GM21737 (cell line): ENCODE measurements at regions not wholly inside any gene's neighbourhood (a gene's known extent, or its start where the extent isn't known, plus 50 kb on each side); places are given as distances from the start of the nearest gene placed in this dataset.
"Not testable (repeated sequence)": the region's sequence is repeated elsewhere in the genome, so short reads cannot be mapped to it uniquely, and the experiment has no call there.

Experiments
- ATAC-seq: cut with Tn5 transposase; IDR thresholded peaks from one replicate; pipeline ENCODE4 v1.9.1; 2021; ENCODE audit warnings: mild to moderate bottlenecking, moderate library complexity; ENCODE audit not compliant: unreplicated experiment

DNA sequence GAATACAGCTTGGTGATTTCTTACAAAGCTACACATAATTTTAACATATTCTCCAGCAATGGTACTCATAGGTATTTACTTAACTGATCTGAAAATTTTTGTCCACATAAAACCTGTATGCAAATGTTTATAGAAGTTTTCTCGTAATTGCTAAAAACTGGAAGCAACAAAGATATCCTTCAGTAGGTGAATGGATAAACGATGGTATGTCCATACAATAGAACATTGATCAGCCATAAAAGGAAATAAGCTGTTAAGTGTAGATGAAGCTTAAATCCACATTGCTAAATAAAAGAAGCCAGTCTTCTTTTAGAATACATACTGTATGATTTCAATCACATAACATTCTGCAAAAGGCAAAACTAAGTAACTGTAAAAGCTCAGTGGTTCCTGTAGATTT lies 224.8 kb upstream of the DPYD start:
- ATAC-seq: no peak

DNA sequence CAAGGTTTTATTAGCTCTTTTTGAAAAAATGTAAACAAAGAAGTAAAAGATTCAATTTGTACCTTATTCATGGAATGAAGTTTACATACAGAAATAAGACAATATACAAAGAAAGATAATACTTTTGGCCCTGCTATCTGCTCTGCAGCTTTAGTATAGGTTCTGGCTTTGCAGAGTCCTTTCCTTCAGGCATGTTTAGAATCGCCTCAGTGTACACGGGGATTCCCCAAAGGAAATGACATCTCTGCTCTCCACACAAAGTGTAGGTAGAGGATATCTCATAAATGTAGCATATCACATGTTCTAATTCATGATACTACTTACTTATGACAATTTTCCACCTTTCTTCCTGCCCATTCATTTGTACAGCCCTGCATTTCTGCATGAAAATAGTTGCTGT lies 222.6 kb upstream of the DPYD start:
- ATAC-seq: no peak

DNA sequence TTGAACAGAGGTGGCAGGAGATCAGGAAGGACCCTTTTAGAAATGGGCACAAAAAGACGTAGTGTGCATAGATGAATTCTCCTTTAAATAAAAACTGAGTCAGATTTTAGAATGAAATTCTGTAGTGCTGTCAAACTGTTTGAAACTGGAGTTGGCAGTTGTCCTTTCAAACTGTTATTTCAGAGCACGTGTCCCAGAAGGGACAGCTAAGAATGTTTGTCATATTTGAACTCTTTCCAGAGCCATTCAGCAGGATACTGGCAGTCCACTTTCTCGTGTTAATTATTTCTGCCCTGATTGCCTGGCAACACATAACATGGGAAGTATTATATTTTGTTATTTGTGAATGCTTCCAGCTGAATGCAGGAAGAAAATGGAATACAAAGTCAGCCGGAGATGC lies 212.3 kb upstream of the DPYD start:
- ATAC-seq: no peak

DNA sequence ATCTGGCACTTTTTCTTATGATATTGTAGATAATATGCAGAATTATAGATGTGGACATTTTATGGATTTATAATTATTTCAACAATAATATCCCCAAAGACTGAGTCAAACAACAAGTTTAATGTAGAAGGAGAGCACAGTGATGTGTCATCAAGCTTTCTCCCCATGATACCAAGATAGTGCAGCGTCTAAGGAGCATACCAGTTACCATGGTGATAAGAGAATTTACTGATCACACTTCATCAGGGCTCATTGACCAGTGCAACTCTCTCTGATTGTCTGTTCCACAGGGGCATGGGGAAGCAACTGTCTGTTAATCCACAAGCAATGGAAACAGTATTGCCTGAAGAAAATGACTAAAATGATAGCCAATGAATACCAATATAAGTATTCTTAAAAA lies 209.6 kb upstream of the DPYD start:
- ATAC-seq: no peak

DNA sequence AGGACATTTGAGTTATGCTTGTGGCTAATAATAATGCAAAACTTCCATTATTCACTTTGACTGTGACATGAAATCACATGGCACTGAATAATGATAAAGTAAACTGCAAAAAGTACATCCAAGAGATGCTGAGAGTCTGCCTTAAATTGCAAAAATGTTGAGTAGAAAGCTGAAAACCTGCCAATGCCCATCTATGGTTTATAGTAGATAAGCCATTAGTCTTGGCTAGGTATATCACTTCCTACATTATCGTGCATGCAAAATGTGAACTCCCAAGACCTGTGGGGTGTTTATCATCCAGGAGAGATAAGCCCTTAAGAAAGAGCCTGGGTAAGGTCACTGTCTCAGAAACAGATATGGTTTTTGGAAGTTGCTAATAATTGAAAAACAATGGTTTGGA lies 208.7 kb upstream of the DPYD start:
- ATAC-seq: no peak

DNA sequence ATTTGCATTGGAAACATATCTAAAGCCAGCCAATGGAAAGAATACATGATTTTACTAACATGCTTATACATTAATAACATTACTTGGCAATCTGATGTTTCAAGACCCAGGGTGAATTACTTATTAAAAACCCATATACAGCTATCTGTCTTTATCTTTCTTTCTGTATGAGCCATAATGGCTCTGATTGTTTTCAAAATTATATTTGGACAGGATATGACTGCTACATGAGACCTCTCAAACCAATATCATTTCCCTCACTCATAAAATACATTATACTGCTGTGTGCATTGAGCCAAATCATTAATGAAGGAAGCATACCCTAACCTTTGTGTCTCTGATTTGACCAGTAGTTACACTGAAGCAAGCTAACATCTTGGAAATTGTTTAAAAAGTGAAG lies 205.9 kb upstream of the DPYD start:
- ATAC-seq: no peak

DNA sequence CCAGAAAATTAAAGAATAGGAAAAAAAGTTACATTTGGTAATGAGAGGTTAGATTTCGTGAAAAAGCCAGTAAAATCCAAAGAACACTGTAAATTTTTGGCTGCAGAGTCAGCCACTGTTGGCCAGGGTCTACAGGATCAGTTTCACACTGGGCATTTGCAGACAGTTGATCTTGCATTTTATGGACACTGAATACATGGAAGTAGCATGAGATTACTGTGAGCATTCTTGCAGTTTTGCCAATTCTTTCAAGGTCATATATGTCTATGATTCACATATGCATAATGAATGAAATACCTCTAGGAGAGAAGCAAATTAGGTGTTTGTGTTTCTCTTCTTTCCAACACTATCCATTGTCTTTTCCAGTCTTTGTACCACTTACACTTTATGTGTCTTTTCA lies 200.8 kb upstream of the DPYD start:
- no peak for ATAC-seq

DNA sequence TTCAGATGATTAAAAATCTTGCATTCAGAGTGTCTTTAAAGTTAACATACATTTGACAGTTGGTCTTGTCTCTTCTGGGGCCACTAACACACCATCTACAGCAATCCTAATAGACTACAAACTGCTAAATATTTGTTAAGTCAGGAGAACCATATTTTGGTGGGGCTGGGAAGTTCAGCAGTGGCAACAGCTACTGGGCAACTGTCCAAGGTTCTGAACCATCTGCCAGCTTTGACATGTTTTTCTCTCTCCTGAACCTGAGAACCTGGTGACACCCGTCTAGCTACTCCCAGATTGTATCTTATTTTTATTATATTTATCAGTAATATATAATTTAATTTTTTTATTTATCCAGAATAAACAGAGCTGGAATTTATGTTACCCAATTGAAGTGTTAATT lies 199.0 kb upstream of the DPYD start:
- ATAC-seq: no peak

DNA sequence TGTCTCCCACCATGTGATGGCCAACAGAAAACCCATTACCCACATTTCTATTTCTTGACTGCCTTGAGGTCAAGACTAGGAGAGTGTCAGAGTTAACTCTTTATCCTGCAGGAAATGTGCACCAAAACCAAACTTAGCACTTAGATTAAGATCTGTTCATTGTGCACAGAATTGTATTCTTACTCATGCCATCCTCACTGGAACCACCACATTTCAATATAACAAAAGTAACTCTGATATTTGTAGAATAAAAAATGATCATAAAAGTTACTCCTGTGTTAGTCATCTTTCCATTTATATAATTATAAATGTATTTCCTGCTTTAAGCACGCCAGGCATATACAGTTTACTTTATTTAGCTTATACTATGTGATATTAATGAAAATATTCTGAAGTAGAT lies 193.0 kb upstream of the DPYD start:
- no peak for ATAC-seq

DNA sequence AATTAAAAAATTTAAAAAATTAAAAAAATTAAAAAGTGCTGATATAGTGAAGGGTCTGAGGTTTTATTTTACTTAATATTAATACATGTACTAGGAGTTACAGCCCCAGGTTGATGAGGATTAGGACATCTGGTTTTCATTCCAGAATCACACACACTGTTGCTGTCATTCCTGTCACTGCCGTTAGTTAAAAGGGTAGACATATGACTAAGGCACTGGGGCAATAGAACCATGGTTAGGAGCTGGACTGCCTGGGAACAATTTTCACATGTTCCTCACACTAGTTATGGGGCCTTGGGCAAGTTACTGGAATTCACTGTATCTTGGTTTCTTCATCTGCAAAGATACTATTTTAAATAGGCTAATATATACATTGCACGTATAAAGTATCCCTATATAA lies 191.8 kb upstream of the DPYD start:
- ATAC-seq: no peak

DNA sequence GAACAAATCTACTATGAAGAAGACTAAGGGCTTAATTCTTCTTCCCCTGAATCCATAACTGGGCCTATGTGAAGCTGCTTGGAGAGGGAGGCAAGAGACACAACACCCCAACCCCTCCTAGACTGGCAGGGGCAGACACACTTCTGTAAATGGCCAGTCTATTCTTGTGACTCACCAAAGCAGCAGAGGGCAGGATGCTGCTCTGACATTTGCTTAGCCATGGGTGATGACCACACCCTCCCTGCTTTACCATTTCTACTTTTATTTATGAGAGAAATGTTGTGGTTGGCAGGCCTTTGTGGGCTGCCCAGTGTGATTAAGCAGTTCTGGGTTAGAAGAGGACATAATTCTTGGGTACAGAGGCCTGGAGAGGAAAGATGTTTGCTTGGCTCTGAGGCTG lies 189.8 kb upstream of the DPYD start:
- no peak for ATAC-seq

DNA sequence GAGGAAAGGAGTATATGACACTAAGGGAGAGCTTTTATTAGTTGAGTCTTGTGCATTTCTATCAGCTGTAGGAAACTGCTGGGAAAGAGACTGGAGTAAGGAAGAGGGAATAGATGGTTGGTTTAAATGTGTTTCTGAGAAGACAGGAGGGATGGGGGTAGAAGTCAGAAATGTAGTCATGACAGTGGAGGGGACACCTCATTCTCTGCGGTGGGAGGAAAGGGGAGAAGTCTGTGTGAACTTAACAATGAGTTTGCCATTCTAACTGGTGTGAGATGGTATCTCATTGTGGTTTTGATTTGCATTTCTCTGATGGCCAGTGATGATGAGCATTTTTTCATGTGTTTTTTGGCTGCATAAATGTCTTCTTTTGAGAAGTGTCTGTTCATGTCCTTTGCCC lies 187.5 kb upstream of the DPYD start:
- not testable (repeated sequence) for ATAC-seq

DNA sequence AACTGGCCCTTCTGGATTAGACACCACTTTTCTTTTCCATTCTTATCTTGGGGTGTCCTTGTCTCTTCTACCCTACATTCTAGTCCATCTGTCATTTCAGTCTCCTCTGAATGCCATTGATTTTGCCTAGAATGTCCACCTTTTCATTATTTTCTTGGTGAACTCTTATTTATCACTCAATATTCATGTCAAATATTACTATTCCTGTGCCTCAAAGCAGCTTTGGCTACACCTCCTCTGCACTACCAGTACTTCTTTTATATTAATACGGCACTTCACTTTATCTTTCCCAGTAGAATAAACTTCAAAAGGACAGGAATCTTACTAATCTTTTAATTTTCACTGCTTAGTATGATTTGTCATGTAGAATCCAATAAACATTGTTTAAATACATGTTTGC lies 186.4 kb upstream of the DPYD start:
- no peak for ATAC-seq

DNA sequence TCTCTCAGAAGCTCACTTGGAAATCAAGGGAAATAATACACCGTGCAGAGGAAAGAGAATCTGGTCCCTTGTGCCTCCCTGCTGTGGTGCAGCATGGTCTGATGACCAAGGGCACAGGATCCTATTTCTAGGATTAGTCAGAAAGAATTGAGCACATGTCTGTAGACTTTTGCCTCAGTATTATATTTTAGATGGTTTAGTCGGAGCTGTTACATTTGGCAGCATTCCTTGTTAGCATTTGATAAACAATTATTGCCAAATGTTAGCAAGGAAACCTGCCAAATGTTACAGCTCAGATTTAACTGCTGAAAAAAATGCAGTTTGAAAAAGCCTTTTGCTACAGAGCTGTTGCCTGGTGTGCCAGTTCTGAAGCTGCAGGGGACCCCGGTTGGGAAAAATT lies 183.5 kb upstream of the DPYD start:
- no peak for ATAC-seq

DNA sequence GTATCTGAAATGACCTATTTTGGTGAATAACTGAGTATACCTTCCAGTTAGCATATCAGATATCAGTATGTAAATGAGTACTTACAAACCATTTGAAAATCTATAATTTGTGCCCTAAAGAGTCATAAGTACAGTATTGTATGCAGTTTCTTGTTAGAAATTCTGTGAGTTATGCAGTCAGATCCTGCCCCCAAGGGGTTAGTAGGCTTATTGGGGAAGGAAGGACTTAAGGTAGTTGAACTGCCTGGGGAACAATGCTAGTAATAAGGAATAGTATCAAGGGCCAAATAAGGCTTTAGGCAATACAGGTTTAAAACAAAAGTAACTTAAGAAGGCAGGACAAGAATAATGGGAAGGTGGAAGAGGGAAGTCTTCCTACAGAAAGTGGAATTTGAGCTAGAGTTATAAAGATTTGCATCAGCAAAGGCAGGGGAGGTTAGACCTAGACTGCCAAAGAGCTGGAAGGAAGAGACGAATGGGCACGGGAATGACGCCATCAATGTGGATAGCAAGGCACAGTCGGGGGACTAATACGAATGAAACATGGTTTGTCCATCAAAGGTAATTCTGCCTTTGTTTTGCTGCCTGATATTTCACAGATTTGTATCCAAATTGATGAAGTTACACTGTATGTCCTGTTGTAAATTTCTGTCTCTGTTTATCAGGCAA lies 182.9 kb upstream of the DPYD start:
- no peak for ATAC-seq

DNA sequence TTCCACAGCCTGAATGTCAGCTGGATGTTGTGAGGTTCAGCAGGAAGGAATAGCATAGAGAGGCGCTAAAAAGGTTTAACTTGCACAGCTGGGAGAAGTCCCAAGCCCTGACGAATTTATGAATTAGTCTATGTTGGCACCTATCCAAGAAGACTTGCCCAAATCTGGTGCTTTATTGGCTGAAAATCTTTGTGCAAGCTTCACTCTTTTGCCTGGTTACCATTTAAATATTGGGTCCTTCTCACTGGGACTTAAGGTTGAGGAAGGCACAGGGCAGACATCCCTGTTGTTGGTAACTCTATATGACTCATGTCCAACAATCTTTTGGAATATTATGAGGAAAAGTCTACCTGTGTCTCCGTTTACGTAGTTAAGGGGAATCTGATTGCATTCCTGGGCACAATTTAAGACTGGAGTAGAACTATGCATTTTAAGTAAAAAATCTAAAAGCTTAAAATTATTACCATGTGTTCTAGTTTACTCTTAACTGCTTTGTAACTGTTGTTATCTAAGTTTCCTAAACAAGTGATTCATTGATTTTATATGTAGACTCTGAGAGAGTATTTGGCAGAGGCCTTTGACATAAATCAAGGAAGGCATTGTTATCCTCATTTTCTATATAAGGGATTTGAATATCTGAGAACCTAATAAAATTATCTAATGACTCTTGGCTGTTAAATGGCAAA lies 181.7 kb upstream of the DPYD start:
- ATAC-seq: no peak

DNA sequence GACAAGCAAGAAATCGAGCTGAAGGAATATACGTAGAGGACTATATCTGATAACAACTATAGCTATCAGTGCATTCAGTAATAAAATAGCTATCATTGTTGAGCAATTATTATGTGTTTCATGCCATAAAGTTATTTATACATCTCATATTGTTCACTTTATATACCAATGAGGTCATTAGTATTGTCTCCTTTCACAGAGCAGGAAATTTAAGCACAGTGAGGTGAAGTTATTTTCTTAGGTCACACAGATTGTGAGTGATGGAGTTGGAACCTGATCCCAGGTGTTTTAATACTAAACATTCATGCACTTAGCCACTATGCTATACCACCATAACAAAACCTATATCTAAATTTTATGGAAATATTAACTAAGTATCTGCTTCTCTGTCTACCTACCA lies 180.5 kb upstream of the DPYD start:
- ATAC-seq: no peak

DNA sequence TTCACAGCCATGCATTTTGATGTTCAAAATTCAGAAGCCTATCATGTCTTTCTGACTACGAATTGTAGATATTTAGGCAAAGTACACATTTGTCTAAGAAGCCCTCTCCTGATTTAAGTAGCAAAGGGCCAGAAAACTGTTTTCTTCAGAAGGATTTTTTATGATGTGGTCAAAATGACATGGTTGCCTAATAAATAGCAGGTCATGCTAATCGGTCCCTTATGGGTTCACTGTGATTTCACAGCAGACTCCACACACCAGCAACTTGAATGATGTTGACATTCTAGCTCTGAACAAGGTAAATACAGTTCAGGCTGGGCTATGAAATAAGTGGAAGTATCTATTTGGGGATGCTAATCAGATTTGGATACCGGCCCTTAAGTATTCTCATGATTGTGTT lies 178.7 kb upstream of the DPYD start:
- no peak for ATAC-seq

DNA sequence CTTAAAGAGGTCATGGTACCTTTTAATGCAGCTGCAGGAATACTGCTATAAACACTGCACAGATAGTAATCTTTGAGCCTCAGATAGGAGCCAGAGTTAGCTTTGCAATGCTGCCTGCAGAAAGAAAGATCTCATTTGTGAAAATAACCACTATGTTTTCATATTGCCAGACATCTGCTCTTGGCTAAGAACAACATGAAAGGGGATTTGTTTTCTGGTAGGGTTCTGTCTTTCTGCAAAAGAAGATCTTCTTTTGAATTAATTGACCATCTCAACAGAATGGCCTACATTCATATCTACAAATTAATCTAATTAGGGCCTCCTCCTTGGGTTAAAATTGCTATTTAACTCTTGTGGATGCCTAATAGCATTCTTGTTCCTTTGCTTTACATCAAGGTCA lies 177.6 kb upstream of the DPYD start:
- no peak for ATAC-seq

DNA sequence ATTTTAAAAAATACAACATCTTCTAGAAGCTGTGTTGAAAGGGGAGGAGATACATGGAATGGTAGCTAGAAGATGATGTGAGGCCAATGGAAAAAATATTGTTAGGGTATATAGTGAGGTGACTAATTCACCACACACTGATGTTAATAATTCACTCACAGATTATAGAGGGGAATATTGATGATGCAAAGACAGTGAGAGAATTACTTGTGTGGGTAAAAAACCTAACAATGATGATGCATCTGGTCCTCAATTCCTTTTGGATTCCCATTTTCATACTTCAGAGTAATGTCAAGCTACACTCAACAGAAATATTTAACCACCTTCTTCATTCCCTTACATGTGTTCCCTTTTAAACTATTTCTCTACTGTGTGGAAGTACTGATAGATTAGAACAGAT lies 169.5 kb upstream of the DPYD start:
- ATAC-seq: no peak

DNA sequence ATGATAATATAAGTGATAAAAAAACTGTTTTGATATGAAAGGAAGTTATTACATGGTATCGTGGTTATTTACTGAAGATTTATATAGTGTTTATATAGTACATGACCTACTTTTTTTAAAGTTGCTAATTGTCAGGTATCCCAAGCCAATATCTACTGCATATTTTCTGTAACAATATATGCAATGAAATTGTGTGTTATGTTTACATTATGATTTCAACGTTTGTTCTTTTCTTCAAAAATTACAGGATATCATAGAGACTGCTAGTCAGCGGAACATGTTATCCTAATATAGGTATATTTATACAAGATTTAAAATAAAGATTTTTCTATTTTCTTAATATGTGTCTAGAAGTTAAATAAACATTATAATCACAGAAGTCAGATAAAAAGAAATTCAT lies 167.5 kb upstream of the DPYD start:
- no peak for ATAC-seq

DNA sequence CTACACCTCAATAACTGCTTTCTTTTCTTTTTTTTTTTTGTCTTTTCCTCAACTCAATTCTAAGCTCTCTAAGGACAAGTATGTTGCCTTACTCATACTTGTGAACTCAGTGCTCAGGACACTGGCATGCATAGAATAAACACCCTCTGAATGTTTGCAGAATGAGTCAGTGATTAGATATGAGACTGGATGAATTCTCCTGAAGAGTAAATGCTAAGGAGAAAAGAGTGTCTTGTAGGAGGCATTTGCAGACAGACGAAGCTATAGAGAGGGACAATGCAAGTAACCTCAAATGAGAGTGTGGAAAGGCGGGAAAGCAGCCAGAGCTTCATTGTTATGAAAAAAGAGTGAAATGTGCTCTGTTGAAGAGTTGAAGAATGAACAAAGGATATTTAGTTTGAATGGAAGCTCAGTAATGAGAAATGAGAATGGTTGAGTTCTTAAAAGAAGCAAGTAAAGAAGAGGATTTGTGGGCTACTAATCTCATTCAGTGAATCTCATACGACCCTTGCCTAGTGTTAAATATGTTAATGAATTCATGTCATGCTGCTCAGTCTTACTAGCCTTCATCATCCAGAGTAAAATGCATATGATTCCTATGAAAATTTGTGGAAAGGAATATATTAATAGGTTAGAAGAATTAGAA lies 166.1 kb upstream of the DPYD start:
- ATAC-seq: no peak

DNA sequence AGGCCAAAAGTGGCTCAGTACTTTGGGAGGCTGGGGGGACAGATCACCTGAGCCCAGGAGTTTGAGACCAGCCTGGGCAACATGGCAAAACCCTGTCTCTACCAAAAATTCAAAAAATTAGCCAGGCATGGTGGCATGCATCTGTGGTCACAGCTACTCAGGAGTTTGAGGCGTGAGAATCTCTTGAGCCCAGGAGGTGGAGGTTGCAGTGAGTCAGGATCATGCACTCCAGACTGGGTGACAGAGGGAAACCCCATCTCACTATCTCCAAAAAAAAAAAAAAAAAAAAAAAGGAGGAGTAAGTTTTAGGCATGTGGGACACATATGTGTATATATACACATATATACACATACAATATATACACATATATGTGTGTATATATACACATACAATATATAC lies 165.3 kb upstream of the DPYD start:
- ATAC-seq: no peak
